H9 (cell line): ENCODE measurements at regions not wholly inside any gene's neighbourhood (a gene's known extent, or its start where the extent isn't known, plus 50 kb on each side); places are given as distances from the start of the nearest gene placed in this dataset.

Source experiments
- DNase-seq: peaks from one replicate; pipeline ENCODE4 v3.0.0-alpha.2; 2017
- H2AFZ ChIP-seq: one replicate; pipeline ENCODE4 v1.6.1; 2013; ENCODE audit warnings: mild to moderate bottlenecking, low read length, control low read depth, moderate library complexity
- H2AK5ac ChIP-seq: 2 replicates; pipeline ENCODE4 v1.6.1; 2013; ENCODE audit warnings: low read length, control low read depth, mixed read lengths; ENCODE audit not compliant: insufficient read length
- H2BK120ac ChIP-seq: one replicate; pipeline ENCODE4 v1.6.1; 2013; ENCODE audit warnings: low read depth, mild to moderate bottlenecking, low read length, control low read depth, inconsistent platforms; ENCODE audit not compliant: poor library complexity, severe bottlenecking
- H2BK12ac ChIP-seq: 2 replicates; pipeline ENCODE4 v1.6.1; 2013; ENCODE audit warnings: low read length, control low read depth, mixed read lengths, low read depth; ENCODE audit not compliant: insufficient read length
- H2BK15ac ChIP-seq: 2 replicates; pipeline ENCODE4 v1.6.1; 2013; ENCODE audit warnings: low read depth, low read length, control low read depth
- H2BK20ac ChIP-seq: one replicate; pipeline ENCODE4 v1.6.1; 2013; ENCODE audit warnings: low read depth, mild to moderate bottlenecking, low read length, control low read depth, inconsistent platforms; ENCODE audit not compliant: poor library complexity, severe bottlenecking
- H2BK5ac ChIP-seq: 2 replicates; pipeline ENCODE4 v1.6.1; 2013; ENCODE audit warnings: low read length, control low read depth, mixed read lengths; ENCODE audit not compliant: insufficient read length
- H3K14ac ChIP-seq: 2 replicates; pipeline ENCODE4 v1.6.1; 2013; ENCODE audit warnings: low read length, control low read depth; ENCODE audit not compliant: insufficient read depth
- H3K18ac ChIP-seq: 2 replicates; pipeline ENCODE4 v1.6.1; 2013; ENCODE audit warnings: low read depth, mild to moderate bottlenecking, mixed read lengths, low read length, control low read depth; ENCODE audit not compliant: insufficient read length
- H3K23ac ChIP-seq: 2 replicates; pipeline ENCODE4 v1.6.1; 2013; ENCODE audit warnings: low read length, control low read depth, mixed read lengths, low read depth; ENCODE audit not compliant: insufficient read length
- H3K23me2 ChIP-seq: 2 replicates; pipeline ENCODE4 v1.6.1; 2013; ENCODE audit warnings: low read depth, mild to moderate bottlenecking, mixed read lengths, low read length, control low read depth; ENCODE audit not compliant: insufficient read length, poor library complexity, severe bottlenecking
- H3K27ac ChIP-seq: 2 replicates; pipeline ENCODE4 v1.5.1; 2013; ENCODE audit warnings: low read length, control low read depth, mixed read lengths, low read depth; ENCODE audit not compliant: insufficient read length
- H3K27me3 ChIP-seq: 2 replicates; pipeline ENCODE4 v1.6.1; 2013; ENCODE audit warnings: low read length, control low read depth, inconsistent platforms; ENCODE audit not compliant: insufficient read depth
- H3K4ac ChIP-seq: 2 replicates; pipeline ENCODE4 v1.6.1; 2013; ENCODE audit warnings: low read depth, mild to moderate bottlenecking, control low read depth, inconsistent platforms, low read length, moderate library complexity
- H3K4me1 ChIP-seq: 2 replicates; pipeline ENCODE4 v1.6.1; 2013; ENCODE audit warnings: low read length, control low read depth, inconsistent platforms; ENCODE audit not compliant: insufficient read depth
- H3K4me2 ChIP-seq: 2 replicates; pipeline ENCODE4 v1.6.1; 2013; ENCODE audit warnings: low read length, control low read depth, mixed read lengths; ENCODE audit not compliant: insufficient read length, insufficient read depth
- H3K56ac ChIP-seq: 2 replicates; pipeline ENCODE4 v1.6.1; 2013; ENCODE audit warnings: low read depth, mild to moderate bottlenecking, mixed read lengths, low read length, control low read depth; ENCODE audit not compliant: insufficient read length
- H3K79me1 ChIP-seq: 2 replicates; pipeline ENCODE4 v1.6.1; 2013; ENCODE audit warnings: low read depth, mild to moderate bottlenecking, moderate library complexity, low read length, control low read depth, inconsistent platforms; ENCODE audit not compliant: insufficient read depth, poor library complexity, severe bottlenecking
- H3K79me2 ChIP-seq: 2 replicates; pipeline ENCODE4 v1.6.1; 2013; ENCODE audit warnings: low read length, control low read depth, inconsistent platforms; ENCODE audit not compliant: insufficient read depth
- H3K9ac ChIP-seq: 2 replicates; pipeline ENCODE4 v1.6.1; 2013; ENCODE audit warnings: low read length, control low read depth, mixed read lengths; ENCODE audit not compliant: insufficient read length; ENCODE audit errors: extremely low read depth
- H3K9me3 ChIP-seq: one replicate; pipeline ENCODE4 v1.6.1; 2013; ENCODE audit warnings: low read depth, low read length, inconsistent platforms; ENCODE audit not compliant: control insufficient read depth
- H3T11ph ChIP-seq: one replicate; pipeline ENCODE4 v1.6.1; 2013; ENCODE audit warnings: mild to moderate bottlenecking, low read length, control low read depth, inconsistent platforms
- H4K20me1 ChIP-seq: one replicate; pipeline ENCODE4 v1.6.1; 2013; ENCODE audit not compliant: control insufficient read depth, insufficient read length, insufficient read depth
- H4K5ac ChIP-seq: 2 replicates; pipeline ENCODE4 v1.6.1; 2013; ENCODE audit warnings: low read depth, mild to moderate bottlenecking, mixed read lengths, low read length, control low read depth; ENCODE audit not compliant: insufficient read length
- H4K8ac ChIP-seq: replicated peaks from 2 replicates; pipeline ENCODE4 v1.6.1; 2013; ENCODE audit warnings: low read length, control low read depth, mixed read lengths, low read depth; ENCODE audit not compliant: insufficient read length
- H4K91ac ChIP-seq: 2 replicates; pipeline ENCODE4 v1.6.1; 2013; ENCODE audit warnings: low read depth, mild to moderate bottlenecking, moderate library complexity, mixed read lengths, low read length, control low read depth; ENCODE audit not compliant: insufficient read length
- H3K27ac Mint-ChIP-seq, 3 experiments: 2 replicates in 2 of 3; 3 replicates in 1 of 3; pipeline ENCODE4 v1.8.0; 2020 to 2021; ENCODE audit warnings: mixed read lengths in 3 of 3, mild to moderate bottlenecking in 1 of 3, moderate library complexity in 1 of 3
- H3K27me3 Mint-ChIP-seq: 2 replicates; pipeline ENCODE4 v1.8.0; 2021; ENCODE audit warnings: low read depth, mild to moderate bottlenecking, moderate library complexity, mixed read lengths
- H3K36me3 Mint-ChIP-seq, 3 experiments: 2 replicates in 2 of 3; 3 replicates in 1 of 3; pipeline ENCODE4 v1.8.0; 2020 to 2021; ENCODE audit warnings: low read depth in 3 of 3, mixed read lengths in 3 of 3; ENCODE audit not compliant: insufficient read depth in 1 of 3
- H3K4me1 Mint-ChIP-seq, 2 experiments: 2 replicates each; pipeline ENCODE4 v1.8.0; 2020; ENCODE audit warnings: mixed read lengths in 2 of 2
- H3K4me3 Mint-ChIP-seq, 2 experiments: 2 replicates in 1 of 2; 3 replicates in 1 of 2; pipeline ENCODE4 v1.8.0; 2020 to 2021; ENCODE audit warnings: mild to moderate bottlenecking in 2 of 2, mixed read lengths in 2 of 2, moderate library complexity in 1 of 2
- H3K9me3 Mint-ChIP-seq, 2 experiments: 2 replicates in 1 of 2; 3 replicates in 1 of 2; pipeline ENCODE4 v1.8.0; 2020; ENCODE audit warnings: mild to moderate bottlenecking in 2 of 2, mixed read lengths in 2 of 2, moderate library complexity in 1 of 2
- WGBS: extraction: QIAGEN DNeasy Blood & Tissue Kit; methylation state at CpG from one replicate; pipeline ENCODE4 v1.1.7; 2013; ENCODE audit warnings: missing lambda C conversion rate, low lambda C conversion rate, mixed read lengths; ENCODE audit not compliant: insufficient read length; ENCODE audit errors: extremely low coverage; 5-methylcytosine and 5-hydroxymethylcytosine counted together
- TF ChIP-seq, protein P1 (sequence below): fragments of 200-600 bp; sonication (generic); conservative IDR thresholded peaks from 3 replicates; pipeline ENCODE4 v1.8.0; 2021; ENCODE audit warnings: antibody characterized with exemption, mild to moderate bottlenecking

DNA sequence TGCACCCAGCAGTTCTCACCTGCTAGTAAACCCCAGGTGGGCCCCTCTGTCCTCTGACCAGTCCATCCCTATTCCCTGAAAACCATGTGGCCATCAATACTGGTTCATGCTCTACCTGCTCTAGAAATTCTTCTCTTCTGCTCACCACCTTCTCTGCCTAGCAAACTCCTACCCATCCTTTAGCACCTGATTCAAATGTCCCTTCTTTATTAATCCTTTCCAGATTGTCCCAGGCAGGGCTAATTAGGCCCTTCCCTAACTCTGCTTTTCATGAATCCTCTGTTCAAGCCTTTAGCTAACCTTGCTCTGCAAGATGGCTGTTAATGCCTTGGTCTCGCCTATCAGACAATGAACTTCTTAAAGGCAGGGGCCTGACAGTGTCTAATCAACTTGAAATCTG, 62.1 kb upstream of the TRABD2B start:
- H3K14ac ChIP-seq, result no peak overlapping the region

More for the DNA sequence above, 62.1 kb upstream of the TRABD2B start:
- no peaks in the 10 kb centered on the region; the same call in 1 of the 2 replicates for H3K4me1 ChIP-seq
- no peak overlapping the region for H2BK15ac ChIP-seq
- H3K9me3 ChIP-seq, result no peaks in the 10 kb centered on the region
- H4K20me1 ChIP-seq, result no peaks in the 10 kb centered on the region
- H3K79me1 ChIP-seq, result no peaks in the 10 kb centered on the region
- H2AFZ ChIP-seq, result no peak overlapping the region
- H2BK5ac ChIP-seq, result no peak overlapping the region
- no peak overlapping the region for H3T11ph ChIP-seq
- Mint-ChIP-seq H3K27ac (no peak overlapping the region; a peak in 1 of 7 replicates), H3K36me3 (no peaks in the 10 kb centered on the region), H3K27me3 (peaks cover 53% of the 10 kb centered on the region), H3K9me3 (no peaks in the 10 kb centered on the region; a peak in 1 of 5 replicates), H3K4me3 (no peak overlapping the region), H3K4me1 (peaks cover 18 to 22% of the 10 kb centered on the region in 2 experiments)
- TF ChIP-seq, protein P1, sequence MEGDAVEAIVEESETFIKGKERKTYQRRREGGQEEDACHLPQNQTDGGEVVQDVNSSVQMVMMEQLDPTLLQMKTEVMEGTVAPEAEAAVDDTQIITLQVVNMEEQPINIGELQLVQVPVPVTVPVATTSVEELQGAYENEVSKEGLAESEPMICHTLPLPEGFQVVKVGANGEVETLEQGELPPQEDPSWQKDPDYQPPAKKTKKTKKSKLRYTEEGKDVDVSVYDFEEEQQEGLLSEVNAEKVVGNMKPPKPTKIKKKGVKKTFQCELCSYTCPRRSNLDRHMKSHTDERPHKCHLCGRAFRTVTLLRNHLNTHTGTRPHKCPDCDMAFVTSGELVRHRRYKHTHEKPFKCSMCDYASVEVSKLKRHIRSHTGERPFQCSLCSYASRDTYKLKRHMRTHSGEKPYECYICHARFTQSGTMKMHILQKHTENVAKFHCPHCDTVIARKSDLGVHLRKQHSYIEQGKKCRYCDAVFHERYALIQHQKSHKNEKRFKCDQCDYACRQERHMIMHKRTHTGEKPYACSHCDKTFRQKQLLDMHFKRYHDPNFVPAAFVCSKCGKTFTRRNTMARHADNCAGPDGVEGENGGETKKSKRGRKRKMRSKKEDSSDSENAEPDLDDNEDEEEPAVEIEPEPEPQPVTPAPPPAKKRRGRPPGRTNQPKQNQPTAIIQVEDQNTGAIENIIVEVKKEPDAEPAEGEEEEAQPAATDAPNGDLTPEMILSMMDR, result no peak
- no peaks in the 10 kb centered on the region for H3K23me2 ChIP-seq
- H3K27ac ChIP-seq, result no peak overlapping the region
- no peak overlapping the region for H3K4me2 ChIP-seq
- H2AK5ac ChIP-seq, result no peak overlapping the region
- peaks cover 2% of the 10 kb centered on the region; the same call in 1 of the 2 replicates for H3K27me3 ChIP-seq
- H3K9ac ChIP-seq, result no peak overlapping the region
- no peak overlapping the region for H2BK120ac ChIP-seq
- no peak overlapping the region for H2BK12ac ChIP-seq
- no peak overlapping the region for H3K18ac ChIP-seq
- no peaks in the 10 kb centered on the region for H3K79me2 ChIP-seq
- no peak overlapping the region for H2BK20ac ChIP-seq
- H4K91ac ChIP-seq, result no peak overlapping the region
- no peak overlapping the region for H3K4ac ChIP-seq
- H3K56ac ChIP-seq, result no peak overlapping the region
- WGBS, result no CpG with 5 or more reads among the region's 1 CpG
- no peak overlapping the region for H3K23ac ChIP-seq
- H4K5ac ChIP-seq, result no peak overlapping the region
- H4K8ac ChIP-seq, result no peak overlapping the region
- DNase-seq, result no peak
